GM21381 (cell line): ENCODE measurements at regions not wholly inside any gene's neighbourhood (a gene's known extent, or its start where the extent isn't known, plus 50 kb on each side); places are given as distances from the start of the nearest gene placed in this dataset.

Experiments used
- ATAC-seq: cut with Tn5 transposase; IDR thresholded peaks from one replicate; pipeline ENCODE4 v1.9.1; 2021; ENCODE audit warnings: mild to moderate bottlenecking, moderate library complexity; ENCODE audit not compliant: unreplicated experiment

DNA sequence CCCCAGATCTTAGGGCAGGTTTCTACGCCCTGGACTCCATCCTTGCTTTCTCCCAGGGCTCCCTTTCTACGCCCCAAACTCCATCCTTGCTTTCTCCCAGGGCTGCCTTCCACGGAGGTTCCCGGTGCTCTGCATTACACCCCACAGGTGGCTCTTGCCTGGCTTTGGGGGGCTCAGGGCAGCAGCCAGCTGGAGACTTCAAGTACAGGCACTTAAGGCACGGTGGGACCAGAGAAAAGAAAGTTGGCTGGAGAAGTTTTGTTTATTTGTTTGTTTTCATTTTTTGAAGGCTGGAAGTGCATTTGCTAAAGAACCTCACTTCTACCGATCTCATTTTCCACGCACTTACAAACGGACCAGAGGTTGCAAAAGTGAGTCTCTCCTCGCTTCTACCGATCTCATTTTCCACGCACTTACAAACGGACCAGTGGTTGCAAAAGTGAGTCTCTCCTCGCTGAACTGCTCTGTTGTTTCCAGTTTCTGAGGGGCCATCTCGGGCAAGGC, 103.8 kb upstream of the MED13L start:
- ATAC-seq: no peak

DNA sequence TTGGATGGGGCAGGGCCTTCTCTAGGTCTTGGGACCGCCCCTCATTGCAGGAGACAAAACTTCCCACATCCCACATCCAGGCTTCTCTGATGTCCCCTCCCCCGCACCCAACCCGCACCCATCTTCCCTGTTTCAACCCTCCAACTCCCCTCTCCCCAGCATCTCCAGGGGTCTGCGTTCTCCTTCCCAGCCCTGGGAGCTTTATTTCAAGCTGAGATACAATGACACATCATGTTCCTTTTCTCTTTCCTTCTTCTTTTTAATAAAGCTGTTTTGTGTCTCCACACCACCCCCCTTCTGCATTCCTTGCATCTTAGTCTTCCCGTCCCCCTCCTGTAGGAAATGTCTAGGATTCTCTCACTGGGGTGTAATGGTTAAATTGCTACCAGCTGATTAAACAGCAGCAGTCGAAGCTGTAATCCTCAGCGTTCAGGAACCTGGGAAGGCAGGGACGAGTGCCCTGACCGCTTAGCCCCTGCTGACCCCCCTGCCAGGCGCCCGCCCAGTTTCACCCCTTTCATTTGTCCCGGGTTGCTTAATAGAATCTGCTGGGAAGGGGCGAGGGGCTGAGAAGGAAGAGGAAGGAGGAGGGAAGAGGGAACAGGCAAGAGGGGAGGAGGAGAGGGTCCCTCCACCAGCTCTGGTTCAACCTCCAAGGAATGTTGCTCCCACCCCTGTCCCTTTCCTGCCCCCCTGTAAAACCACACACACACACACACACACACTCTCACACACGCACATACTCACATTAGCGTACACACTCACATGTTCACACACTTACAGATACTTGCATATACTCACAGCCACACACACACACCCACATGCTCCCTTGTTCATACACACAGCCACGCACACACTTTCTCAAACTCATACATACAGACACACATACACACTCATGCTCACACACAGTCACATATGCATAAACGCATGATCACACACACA, 104.5 kb upstream of the MED13L start:
- ATAC-seq: no peak

DNA sequence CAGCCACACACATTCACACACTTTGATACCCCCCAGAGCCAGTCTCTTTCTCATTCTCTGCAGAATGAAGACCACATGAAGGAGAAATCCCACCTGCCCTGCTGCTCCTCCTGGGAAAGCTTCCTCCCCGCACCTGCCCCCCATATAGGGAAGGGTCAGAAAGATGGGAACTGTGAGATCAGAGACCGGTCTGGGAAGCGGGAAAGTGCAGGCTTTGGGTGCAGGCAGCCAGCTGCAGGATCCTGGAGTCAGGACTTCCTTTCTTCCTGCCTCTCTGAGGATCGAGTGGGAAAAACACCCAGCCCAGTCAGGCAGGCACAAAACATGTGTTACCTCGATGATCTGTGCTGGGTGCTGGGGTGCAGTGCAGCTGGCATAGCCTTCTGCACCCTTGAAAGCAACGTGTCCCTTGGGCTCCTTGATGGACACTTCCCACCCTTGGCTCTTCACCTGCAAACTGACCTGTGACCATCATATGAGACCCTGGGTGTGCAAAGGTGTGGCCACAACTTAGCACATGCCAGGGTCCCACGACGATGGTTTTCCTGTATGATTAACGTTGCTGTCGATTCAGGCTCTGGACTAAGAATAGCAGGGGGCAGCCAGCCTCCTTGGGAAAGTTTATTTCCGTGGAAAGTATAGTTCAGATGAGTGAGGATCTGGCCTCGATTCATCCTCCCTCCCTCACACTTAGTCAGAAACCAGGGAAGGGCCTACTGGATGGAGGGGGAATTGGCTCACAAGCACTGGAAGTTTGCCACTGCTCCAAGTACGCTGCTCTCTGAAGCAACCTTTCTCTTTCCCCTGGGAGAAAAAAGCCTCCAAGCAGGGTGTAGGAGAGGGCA, 105.4 kb upstream of the MED13L start:
- no peak for ATAC-seq

DNA sequence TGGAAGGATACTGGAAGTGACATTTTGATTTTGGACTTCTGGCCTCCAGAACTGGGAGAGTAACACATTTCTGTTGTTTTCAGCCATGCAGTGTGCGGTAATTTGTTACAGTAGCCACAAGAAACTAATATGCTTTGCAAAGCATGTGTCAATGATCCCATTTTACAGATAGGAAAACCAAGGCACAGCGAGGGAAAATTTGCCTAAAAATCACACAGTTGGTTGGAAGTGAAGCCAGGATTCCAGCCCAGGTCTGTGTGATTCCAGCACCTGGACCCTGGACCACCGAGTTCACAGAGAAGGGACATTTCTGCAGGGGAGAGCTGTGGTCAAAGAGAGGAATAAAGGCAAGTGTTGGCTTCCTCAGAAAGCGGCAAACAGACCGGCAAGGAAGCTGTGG, 106.7 kb upstream of the MED13L start:
- ATAC-seq: no peak

DNA sequence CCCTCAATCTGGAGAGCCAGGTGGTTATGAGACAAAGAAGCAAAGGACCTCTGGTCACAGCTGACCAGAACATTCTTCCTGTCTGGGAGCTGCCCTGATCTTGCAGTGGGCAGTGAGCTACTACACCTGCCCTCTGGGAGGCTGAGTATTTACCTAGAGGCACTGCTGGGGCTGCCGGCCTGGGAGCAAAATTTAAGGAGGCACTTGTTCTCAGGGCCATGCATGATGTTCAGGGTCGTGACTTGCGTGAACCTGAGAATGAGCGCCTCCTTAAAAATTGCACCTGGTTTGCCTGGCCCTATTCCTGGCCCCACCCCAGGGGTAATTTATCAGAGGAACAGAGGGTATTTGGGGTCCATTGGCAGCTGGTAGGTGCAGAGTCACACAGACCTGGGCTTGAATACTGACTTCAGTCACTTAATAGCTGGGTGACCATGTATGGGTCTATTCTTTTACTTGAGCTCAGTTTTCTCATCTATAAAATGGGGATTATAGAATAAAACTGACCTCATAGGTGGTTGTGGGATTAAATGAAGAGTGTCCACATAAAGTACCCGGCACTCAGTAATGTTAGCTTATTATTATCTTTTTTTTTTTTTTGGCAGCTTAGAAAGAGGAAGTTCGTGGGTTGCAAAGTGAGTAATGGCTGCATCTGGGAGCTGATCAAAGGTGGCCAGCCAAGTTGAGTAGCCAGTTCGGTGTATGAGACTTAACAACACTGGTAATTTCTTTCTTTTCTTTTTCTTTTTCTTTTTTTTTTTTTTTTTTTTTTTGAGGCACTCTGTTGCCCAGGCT, 107.4 kb upstream of the MED13L start:
- ATAC-seq: no peak

DNA sequence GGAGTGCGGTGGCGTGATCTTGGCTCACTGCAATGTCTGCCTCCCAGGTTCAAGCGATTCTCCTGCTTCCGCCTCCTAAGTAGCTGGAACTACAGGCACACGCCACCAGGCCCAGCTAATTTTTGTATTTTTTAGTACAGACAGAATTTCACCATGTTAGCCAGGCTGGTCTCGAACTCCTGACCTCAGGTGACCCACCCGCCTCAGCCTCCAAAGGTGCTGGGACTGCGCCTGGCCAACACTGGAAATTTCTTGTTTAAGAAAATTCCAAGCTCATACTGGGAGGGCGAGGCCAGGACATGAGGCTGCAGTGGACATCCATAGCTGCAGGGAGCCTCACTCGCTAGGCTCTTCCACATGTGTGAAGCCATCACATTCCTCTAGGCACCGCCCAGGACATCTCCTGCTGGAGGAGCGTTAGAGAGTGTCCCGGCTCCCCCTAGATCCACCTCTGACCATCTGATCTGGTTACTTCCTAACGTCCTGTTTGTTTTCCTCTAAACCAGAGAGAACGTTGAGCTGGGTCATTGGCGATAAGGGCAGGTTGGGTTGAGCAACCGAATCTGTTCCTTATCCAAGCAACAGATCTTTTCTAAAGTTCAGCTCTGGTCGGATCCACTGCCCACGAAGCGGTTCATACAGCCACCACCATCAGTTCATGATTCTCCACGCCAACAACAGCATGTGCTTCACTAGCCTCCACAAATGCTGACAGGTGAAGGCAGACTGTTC, 108.2 kb upstream of the MED13L start:
- ATAC-seq: no peak

DNA sequence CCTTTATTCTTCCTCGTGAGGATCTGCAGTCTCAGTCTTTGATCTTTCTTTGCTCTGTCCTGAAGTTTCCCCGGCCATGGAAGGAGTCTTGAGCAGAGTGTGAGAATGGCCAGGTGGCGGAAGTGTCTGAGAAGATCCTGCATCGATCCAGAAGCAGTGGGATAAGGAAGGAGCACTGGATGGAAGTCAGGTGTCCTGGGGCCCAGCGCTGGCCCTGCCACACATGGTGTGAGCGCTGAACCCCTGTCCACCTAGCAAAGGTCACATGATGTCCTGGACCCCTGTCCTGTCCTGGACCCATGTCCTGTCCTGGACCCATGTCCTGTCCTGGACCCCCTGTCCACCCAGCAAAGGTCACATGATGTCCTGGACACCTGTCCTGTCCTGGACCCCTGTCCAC, 111.8 kb upstream of the MED13L start:
- ATAC-seq: no peak

DNA sequence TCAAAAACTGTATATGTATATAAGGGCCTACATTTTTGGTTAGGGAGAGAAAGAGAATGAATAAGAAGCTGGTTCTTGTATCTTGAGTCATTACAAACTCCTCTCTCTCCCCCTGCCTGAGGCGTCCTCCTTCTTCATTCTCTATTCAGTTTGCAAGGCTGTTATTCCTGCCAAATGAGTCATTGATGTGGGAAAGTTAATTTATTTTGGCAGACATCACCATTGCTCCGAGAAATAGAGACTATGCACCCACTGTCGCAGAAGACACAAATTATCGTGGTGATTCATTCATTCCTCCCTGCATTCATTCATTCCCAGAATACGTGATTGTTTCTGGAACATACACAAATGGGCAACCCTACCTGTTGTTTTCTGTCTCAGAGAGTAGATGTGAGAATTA, 112.5 kb upstream of the MED13L start:
- no peak for ATAC-seq

DNA sequence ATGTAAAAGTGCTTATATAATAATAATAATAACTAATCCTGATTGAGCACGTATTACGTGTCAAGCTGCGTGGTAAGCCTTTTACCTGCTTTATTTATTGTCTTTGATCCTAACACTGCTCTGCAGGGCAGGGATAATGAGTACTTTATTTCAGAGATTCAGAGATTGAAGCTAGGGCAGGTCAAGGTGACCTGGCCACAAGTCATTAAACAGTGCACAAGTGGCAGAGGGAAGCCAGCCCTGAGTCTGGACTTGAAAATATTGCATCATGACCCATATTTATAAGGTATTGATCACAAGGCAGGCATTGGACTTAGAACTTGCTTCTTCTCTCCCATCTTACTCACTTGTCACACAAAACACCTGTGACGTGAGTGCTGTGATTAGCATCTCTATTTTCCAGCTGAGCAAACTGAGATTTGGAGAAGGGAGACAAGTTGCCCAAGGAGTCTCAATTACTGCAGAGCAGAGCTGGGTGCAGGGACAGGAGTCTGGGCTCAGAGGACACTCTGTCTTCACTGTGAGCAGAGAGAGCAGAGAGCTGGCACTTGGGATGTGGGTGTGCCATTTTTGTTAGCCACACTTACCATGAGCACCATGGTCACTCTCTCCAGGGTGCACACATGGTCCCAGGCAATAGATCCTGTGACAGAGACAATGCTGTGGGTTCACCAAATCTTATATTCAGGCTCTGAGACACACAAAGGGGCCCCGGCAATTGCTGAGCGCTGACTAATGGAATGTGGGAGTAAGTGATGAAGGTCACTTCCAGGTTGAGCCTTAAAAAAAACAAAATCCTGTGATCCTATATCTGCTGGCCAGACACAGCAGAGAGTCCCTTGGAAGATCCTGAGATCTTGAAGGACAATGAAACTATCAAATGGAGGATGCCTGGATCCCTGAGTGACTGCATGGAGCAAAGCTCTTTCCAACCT, 113.2 kb upstream of the MED13L start:
- no peak for ATAC-seq

DNA sequence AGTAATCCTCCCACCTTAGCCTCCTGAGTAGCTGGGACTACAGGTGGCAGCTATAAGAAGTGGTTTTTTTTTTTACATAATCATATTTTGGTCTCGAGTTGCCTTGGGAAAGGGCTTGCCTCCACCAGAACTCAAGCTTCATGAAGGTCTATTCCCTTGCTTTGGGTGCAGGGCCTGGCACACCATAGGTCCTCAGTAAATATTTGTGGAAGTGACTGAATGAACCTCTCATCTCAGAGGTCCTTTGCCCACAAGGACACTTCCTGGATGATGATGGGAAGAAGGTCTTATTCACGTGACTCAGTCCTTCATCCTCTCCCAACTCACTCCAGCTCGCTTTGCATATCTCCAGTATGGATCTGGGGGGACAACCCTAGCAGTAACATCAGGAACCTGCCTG, 114.0 kb upstream of the MED13L start:
- no peak for ATAC-seq

DNA sequence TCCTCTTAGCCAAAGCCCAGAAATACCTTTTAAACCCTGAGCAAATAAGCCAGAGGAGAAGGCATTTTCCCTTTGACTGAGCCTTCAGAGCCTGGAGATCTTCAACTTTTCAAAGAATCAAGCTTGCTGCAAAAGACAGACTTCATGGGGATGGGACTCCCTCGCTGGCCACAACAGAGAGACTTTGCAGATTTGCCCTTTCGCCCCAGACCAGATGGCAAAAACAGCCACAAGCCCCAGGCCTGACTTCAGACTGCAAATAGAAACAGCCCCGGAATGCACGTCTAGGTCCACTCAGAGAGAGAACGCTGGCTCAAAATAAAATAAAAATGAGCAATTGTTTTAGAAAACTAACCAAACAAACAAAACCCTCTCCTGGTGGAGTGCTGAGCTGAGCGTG, 114.6 kb upstream of the MED13L start:
- ATAC-seq: no peak

DNA sequence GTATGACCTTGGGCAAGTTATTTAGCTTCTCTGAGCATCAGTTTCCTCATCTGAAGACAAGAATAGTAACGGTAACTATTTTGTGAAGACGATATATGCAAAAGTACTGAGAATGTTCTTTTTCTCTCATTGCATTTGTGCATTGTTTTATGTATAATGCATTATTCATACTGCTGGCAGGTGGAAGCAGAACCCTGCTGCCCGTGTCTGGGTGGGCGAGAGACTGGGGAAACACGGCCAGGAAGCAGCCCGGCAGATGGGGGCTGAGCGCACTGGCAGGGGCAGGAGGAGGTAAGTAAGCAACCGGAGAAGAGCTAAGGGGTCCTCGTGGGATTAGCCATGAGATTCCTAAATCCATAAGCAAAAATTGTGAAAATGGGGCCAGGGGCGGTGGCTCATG, 115.8 kb upstream of the MED13L start:
- no peak for ATAC-seq

DNA sequence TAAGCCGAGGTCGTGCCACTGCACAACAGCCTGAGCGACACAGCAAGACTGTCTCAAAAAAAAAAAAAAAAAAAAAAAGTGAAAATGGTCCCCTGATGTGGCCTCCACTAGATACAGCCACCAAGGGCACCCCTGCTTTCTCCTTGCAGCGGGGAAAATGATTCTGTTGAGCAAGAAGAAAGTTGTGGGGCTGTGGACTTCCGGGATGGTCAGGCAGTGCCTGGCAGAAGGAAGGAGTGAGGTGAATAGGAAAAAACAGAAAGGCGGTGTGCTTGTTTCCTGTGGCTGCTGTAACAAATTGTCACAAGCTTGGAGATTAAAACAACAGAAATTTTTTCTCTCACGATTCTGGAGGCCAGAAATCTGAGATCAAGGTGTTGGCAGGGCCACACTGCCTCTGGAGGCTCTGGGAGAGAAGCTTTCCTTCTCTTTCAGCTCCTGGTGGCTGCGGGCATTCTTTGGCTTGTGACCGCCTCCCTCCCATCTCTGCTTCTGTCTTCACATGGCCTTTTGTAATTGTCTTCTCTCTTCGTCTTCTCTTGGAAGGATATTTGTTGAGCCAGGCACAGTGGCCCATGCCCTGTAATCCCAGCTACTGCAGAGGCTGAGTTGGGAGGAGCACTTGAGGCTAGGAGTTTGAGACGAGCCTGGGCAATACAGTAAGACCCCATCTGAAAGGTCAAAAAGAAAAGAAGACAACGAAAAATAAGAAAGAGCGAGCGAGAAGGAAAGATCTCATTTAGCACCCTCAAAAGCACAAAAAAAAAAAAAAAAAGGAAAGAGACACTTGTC, 116.6 kb upstream of the MED13L start:
- ATAC-seq: no peak

DNA sequence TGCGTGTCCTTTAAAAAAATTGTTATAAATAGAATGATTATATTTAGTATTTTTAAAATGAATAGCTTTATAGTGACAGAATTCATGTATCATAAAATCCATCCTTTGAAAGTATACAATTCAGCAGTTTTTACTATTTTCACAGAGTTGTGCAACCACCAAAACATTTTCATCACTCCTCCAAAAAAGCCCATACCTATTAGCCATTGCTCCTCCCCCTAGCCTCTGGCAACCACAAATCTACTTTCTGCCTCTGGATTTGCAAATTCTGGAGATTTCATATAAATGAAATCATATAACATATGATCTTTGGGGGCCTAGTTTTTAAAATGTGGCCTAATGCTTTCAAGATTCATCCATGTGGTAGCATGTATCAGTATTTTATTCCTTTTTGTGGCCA, 117.9 kb upstream of the MED13L start:
- ATAC-seq: no peak

DNA sequence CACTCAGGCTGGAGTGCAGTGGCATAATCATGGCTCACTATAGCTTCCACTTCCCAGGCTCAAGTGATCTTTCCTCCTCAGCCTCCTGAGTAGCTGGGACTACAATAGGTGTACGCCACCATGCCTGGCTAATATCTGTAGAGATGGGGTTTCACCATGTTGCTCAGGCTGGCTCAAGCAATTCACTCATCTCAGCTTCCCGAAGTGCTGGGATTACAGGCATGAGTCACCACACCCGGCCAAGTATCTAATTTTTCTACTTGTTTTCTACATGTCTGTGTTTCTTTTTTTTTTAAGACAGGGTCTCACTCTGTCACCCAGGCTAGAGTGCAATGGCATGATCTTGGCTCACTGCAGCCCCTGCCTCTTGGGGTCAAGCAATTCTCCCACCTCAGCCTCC, 119.7 kb upstream of the MED13L start:
- ATAC-seq: no peak

DNA sequence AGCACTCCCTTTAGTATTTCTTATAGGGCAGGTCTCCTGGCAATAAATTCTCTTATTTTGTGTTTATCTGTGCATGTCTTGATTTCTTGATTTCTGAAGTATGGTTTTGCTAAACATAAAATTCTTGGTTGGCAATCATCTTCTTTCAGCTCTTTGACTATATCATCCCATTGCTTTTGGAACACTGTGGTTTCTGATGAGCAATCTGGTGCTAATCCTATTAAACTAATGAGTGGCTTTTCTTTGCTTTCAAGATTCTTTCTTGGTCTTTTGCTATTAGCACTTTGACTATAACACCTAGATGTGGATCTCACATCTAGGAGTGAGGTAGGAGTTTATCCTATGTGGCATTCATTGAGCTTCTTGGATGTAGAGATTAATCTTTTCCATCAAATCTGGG, 120.7 kb upstream of the MED13L start:
- no peak for ATAC-seq

DNA sequence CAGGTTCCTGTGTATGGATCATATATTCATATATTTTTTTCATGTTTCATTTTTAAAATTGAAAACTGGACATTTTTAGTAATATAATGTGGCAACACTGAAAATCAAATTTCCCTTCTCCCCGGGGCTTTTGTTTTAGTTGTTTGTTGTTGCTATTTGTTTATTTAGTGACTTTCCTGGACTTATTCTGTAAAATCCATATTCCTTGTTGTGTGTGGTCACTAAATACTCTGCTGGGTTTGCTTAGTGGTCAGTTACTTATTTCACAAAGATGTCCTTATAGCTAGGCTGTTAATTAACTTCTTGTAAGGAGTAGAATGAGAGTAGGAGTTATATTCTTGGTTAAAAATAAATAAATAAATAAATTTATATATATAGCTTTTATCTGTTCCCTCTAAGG, 121.6 kb upstream of the MED13L start:
- no peak for ATAC-seq

DNA sequence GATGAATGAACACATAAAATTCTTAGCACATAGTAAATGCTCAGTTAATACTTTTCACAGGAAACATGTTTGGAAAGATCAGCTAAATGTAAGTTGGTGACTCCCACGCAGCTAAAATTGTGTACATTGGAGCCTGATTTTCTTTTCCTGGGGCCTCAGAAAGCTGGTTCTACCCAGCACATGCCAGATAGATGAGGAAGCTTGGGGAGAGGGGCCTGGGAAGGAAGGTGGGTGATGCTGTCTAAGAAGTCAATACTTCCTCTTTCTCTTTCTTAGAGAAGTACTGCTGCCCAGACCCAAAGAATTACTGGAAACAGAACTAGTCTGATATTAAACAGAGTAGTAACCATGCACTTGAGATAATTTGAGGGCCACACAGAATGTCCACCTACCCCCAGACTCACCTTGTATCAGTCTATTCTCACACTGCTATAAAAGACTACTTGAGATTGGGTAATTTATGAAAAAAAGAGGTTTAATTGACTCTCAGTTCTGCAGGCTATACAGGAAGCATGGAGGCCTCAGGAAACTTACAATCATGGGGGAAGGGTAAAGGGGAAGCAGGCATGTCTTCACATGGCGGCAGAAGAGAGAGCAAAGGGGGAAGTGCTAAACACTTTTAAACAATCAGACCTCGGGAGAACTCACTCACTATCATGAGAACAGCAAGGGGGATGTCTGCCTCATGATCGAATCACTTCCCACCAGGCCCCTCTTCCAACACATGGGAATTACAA, 123.3 kb upstream of the MED13L start:
- no peak for ATAC-seq
